ENCODE measurements at regions not wholly inside any gene's neighbourhood (a gene's known extent, or its start where the extent isn't known, plus 50 kb on each side); places are given as distances from the start of the nearest gene placed in this dataset.

DNA sequence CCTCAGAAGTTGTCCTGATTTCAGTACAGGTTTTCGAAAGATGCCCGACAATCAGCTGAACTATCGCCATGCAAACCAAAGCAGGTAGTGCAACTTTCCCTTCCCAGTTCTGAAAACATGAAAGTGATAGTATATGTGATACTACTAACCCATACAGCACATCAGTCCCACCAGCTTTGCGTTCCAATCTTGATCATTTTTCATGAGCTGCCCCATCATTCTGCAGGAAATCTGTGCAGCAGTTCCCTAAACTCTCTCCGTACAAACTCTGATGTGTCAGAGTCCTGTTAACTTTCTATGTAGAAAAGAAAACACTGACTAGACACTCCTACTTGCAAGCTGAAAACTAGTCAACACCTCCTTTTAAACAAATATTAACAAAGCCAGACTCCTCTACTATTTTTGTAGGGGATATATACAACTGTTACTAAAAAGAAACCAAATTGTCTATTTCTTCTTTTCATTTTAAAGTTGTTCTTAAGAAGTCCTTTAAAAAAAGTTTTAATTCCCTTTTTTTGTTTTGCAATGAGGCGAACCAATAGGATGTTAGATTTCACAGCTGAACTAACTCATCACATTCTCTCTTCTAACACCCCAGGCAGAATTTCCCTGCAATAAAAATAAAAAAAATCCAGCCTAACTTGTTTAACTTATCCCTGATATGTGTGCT lies 99.6 kb upstream of the DST start:
- Histone ChIP-seq H3K79me2 (ENCODE audit: insufficient read depth, low read length) (peaks cover 100% of the 10 kb centered on the region), H3K36me3 (ENCODE audit: insufficient read depth, low read length) (no peaks in the 10 kb centered on the region), H4K20me1 (ENCODE audit: insufficient read depth, low read length) (peaks cover 43% of the 10 kb centered on the region), H3K4me2 (ENCODE audit: low read length) (peak overlapping the region; percentile 77), H3K27me3 (ENCODE audit: insufficient read depth, low read length) (no peaks in the 10 kb centered on the region), H3K4me3 (ENCODE audit: insufficient read depth, low read depth, low read length) (peak overlapping the region; percentile 41), H3K9me3 (ENCODE audit: insufficient read depth, low read depth, low read length) (no peaks in the 10 kb centered on the region), H2AFZ (ENCODE audit: low read depth, low read length) (no peak overlapping the region), H3K9ac (ENCODE audit: low read length) (peak overlapping the region; percentile 44), H3K27ac (ENCODE audit: low read depth, low read length) (no peak overlapping the region), H3K4me1 (ENCODE audit: insufficient read depth, low read length) (peaks cover 8% of the 10 kb centered on the region)
- no peak for DNase-seq (ENCODE audit: low read depth)
- Mint-ChIP-seq H3K36me3 (ENCODE audit: low read depth, unreplicated experiment) (peaks cover 2% of the 10 kb centered on the region), H3K4me3 (ENCODE audit: unreplicated experiment) (peak overlapping the region; percentile 4), H3K9me3 (ENCODE audit: unreplicated experiment) (no peaks in the 10 kb centered on the region), H3K27me3 (ENCODE audit: low read depth, unreplicated experiment) (no peaks in the 10 kb centered on the region), H3K27ac (ENCODE audit: unreplicated experiment) (peak overlapping the region; percentile 2), H3K4me1 (ENCODE audit: low read depth, unreplicated experiment) (peaks cover 47% of the 10 kb centered on the region)
- peak; percentile 60 for FAIRE-seq
- TF ChIP-seq EZH2 (IDR thresholded peaks at IDR 0.05; ENCODE audit: insufficient read depth, low read length), result no peak
- TF ChIP-seq CTCF (IDR thresholded peaks at IDR 0.05; ENCODE audit: insufficient read depth, low read depth, low read length), result no peak

GRCh38 chr6:56741472-56741871 lies 98.8 kb upstream of the DST start:
- Histone ChIP-seq H3K27me3 (ENCODE audit: insufficient read depth, low read length) (no peaks in the 10 kb centered on the region), H3K9me3 (ENCODE audit: insufficient read depth, low read depth, low read length) (no peaks in the 10 kb centered on the region), H3K4me1 (ENCODE audit: insufficient read depth, low read length) (peaks cover 8% of the 10 kb centered on the region), H2AFZ (ENCODE audit: low read depth, low read length) (no peak overlapping the region), H3K79me2 (ENCODE audit: insufficient read depth, low read length) (peaks cover 100% of the 10 kb centered on the region), H3K4me3 (ENCODE audit: insufficient read depth, low read depth, low read length) (no peak overlapping the region), H3K4me2 (ENCODE audit: low read length) (peak overlapping the region; percentile 36), H3K36me3 (ENCODE audit: insufficient read depth, low read length) (no peaks in the 10 kb centered on the region), H3K9ac (ENCODE audit: low read length) (no peak overlapping the region), H3K27ac (ENCODE audit: low read depth, low read length) (no peak overlapping the region), H4K20me1 (ENCODE audit: insufficient read depth, low read length) (peaks cover 43% of the 10 kb centered on the region)
- Mint-ChIP-seq H3K36me3 (ENCODE audit: low read depth, unreplicated experiment) (peaks cover 2% of the 10 kb centered on the region), H3K27ac (ENCODE audit: unreplicated experiment) (peak overlapping the region; percentile 55), H3K27me3 (ENCODE audit: low read depth, unreplicated experiment) (no peaks in the 10 kb centered on the region), H3K9me3 (ENCODE audit: unreplicated experiment) (no peaks in the 10 kb centered on the region), H3K4me3 (ENCODE audit: unreplicated experiment) (no peak overlapping the region), H3K4me1 (ENCODE audit: low read depth, unreplicated experiment) (peaks cover 40% of the 10 kb centered on the region)
- no peak for TF ChIP-seq EZH2 (IDR thresholded peaks at IDR 0.05; ENCODE audit: insufficient read depth, low read length)
- no peak for TF ChIP-seq CTCF (IDR thresholded peaks at IDR 0.05; ENCODE audit: insufficient read depth, low read depth, low read length)
- FAIRE-seq, result no peak
- no peak for DNase-seq (ENCODE audit: low read depth)

Measured in astrocyte (in vitro differentiated cells and primary cell).